ENCODE measurements at regions not wholly inside any gene's neighbourhood (a gene's known extent, or its start where the extent isn't known, plus 50 kb on each side); places are given as distances from the start of the nearest gene placed in this dataset.

DNA sequence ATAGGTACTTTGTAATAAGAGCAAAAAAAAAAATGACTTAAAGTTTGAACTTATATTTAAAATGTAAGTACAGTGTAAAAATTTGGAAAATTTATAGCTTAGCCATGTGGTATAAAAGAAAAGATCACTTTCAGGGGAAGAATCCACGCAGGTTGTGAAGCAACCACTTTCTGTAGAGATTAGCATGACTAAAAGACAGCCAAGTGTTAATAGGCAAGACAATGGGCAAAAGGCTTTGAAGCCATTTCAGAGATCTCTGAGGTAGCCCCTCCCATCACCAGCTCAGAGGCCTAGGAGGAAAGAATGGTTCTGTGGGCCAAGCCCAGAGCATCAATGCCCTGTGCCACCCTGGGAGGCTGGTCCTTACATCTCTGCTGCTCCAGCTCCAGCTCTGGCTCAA is 346.3 kb upstream of the CHD1 start:
- Histone ChIP-seq H3K9me3 (ENCODE audit: control insufficient read depth in 2 of 2, insufficient read depth in 1 of 2, low read length in 1 of 2) (peaks cover 0 to 5% of the 10 kb centered on the region in 2 donors), H3K4me3 (ENCODE audit: low read length in 2 of 2) (no peak overlapping the region), H3K27ac (ENCODE audit: low read depth in 1 of 2, low read length in 1 of 2) (no peak overlapping the region), H3K4me1 (ENCODE audit: control insufficient read depth in 2 of 2, insufficient read depth in 2 of 2, low read length in 2 of 2) (no peaks in the 10 kb centered on the region), H3K27me3 (ENCODE audit: control insufficient read depth in 2 of 2, insufficient read depth in 1 of 2, low read length in 1 of 2) (no peaks in the 10 kb centered on the region), H3K36me3 (ENCODE audit: control insufficient read depth in 2 of 2, insufficient read depth in 2 of 2, low read length in 1 of 2) (no peaks in the 10 kb centered on the region)
- DNase-seq (ENCODE audit: low read depth in 6 of 9, low spot score in 9 of 9): no peak
- WGBS: 94% methylated on average over 1 of the region's 1 CpG

DNA sequence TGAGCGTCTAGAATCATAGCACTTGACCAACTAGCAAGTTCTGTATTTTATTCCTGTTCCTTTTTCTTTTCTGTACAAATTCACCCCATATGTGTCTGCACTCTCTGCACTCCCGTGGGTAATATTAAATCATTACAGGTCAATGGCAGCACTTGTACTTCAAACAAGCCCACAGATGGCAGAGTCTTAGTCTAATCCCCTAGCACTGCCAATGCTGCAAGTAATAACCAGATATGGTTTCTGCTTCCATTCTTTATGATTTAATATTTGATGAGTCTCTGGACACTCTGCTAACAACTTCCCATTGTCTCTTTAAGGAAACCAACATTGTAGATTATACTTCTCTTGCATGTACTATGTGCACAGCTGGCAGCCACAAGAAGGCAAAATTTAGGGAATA is 343.8 kb upstream of the CHD1 start:
- H3K27ac ChIP-seq (ENCODE audit: low read depth in 1 of 2, low read length in 1 of 2): no peak overlapping the region
- H3K27me3 ChIP-seq (ENCODE audit: control insufficient read depth in 2 of 2, insufficient read depth in 1 of 2, low read length in 1 of 2): no peaks in the 10 kb centered on the region
- no peaks in the 10 kb centered on the region for H3K4me1 ChIP-seq (ENCODE audit: control insufficient read depth in 2 of 2, insufficient read depth in 2 of 2, low read length in 2 of 2)
- WGBS: 86% methylated on average over 2 of the region's 2 CpGs
- peaks cover 0 to 5% of the 10 kb centered on the region in 2 donors for H3K9me3 ChIP-seq (ENCODE audit: control insufficient read depth in 2 of 2, insufficient read depth in 1 of 2, low read length in 1 of 2)
- H3K4me3 ChIP-seq (ENCODE audit: low read length in 2 of 2): no peak overlapping the region
- DNase-seq (ENCODE audit: low read depth in 6 of 9, low spot score in 9 of 9): no peak
- H3K36me3 ChIP-seq (ENCODE audit: control insufficient read depth in 2 of 2, insufficient read depth in 2 of 2, low read length in 1 of 2): no peaks in the 10 kb centered on the region

GRCh38 chr5:99258819-99259218 is 330.0 kb upstream of the CHD1 start:
- Histone ChIP-seq H3K9me3 (ENCODE audit: control insufficient read depth in 2 of 2, insufficient read depth in 1 of 2, low read length in 1 of 2) (peaks cover 0 to 11% of the 10 kb centered on the region in 2 donors), H3K27ac (ENCODE audit: low read depth in 1 of 2, low read length in 1 of 2) (no peak overlapping the region), H3K4me3 (ENCODE audit: low read length in 2 of 2) (no peak overlapping the region), H3K4me1 (ENCODE audit: control insufficient read depth in 2 of 2, insufficient read depth in 2 of 2, low read length in 2 of 2) (no peaks in the 10 kb centered on the region), H3K27me3 (ENCODE audit: control insufficient read depth in 2 of 2, insufficient read depth in 1 of 2, low read length in 1 of 2) (no peaks in the 10 kb centered on the region), H3K36me3 (ENCODE audit: control insufficient read depth in 2 of 2, insufficient read depth in 2 of 2, low read length in 1 of 2) (no peaks in the 10 kb centered on the region)
- 71% methylated on average over 2 of the region's 2 CpGs for WGBS
- no peak for DNase-seq (ENCODE audit: low read depth in 6 of 9, low spot score in 9 of 9)

- no peaks in the 10 kb centered on the region for H3K9me3 ChIP-seq (ENCODE audit: control insufficient read depth in 2 of 2, insufficient read depth in 1 of 2, low read length in 1 of 2)
- H3K4me1 ChIP-seq (ENCODE audit: control insufficient read depth in 2 of 2, insufficient read depth in 2 of 2, low read length in 2 of 2): no peaks in the 10 kb centered on the region
- WGBS: 38% methylated on average over 2 of the region's 2 CpGs
- no peak overlapping the region for H3K4me3 ChIP-seq (ENCODE audit: low read length in 2 of 2)
- no peaks in the 10 kb centered on the region for H3K36me3 ChIP-seq (ENCODE audit: control insufficient read depth in 2 of 2, insufficient read depth in 2 of 2, low read length in 1 of 2)
- no peak for DNase-seq (ENCODE audit: low read depth in 6 of 9, low spot score in 9 of 9)
- no peak overlapping the region for H3K27ac ChIP-seq (ENCODE audit: low read depth in 1 of 2, low read length in 1 of 2)
- no peaks in the 10 kb centered on the region for H3K27me3 ChIP-seq (ENCODE audit: control insufficient read depth in 2 of 2, insufficient read depth in 1 of 2, low read length in 1 of 2)
Measured at GRCh38 chr5:99248066-99248465, 319.3 kb upstream of the CHD1 start.

- WGBS: 91% methylated on average over 4 of the region's 4 CpGs
- DNase-seq (ENCODE audit: low read depth in 6 of 9, low spot score in 9 of 9): no peak
- H3K27me3 ChIP-seq (ENCODE audit: control insufficient read depth in 2 of 2, insufficient read depth in 1 of 2, low read length in 1 of 2): no peaks in the 10 kb centered on the region
- H3K36me3 ChIP-seq (ENCODE audit: control insufficient read depth in 2 of 2, insufficient read depth in 2 of 2, low read length in 1 of 2): no peaks in the 10 kb centered on the region
- H3K9me3 ChIP-seq (ENCODE audit: control insufficient read depth in 2 of 2, insufficient read depth in 1 of 2, low read length in 1 of 2): no peaks in the 10 kb centered on the region
- H3K27ac ChIP-seq (ENCODE audit: low read depth in 1 of 2, low read length in 1 of 2): no peak overlapping the region
- H3K4me1 ChIP-seq (ENCODE audit: control insufficient read depth in 2 of 2, insufficient read depth in 2 of 2, low read length in 2 of 2): no peaks in the 10 kb centered on the region
- H3K4me3 ChIP-seq (ENCODE audit: low read length in 2 of 2): no peak overlapping the region
Measured at GRCh38 chr5:99247346-99247745, 318.5 kb upstream of the CHD1 start.

GRCh38 chr5:99243111-99243510 is 314.3 kb upstream of the CHD1 start:
- DNase-seq (ENCODE audit: low read depth in 6 of 9, low spot score in 9 of 9): no peak
- Histone ChIP-seq H3K9me3 (ENCODE audit: control insufficient read depth in 2 of 2, insufficient read depth in 1 of 2, low read length in 1 of 2) (no peaks in the 10 kb centered on the region), H3K4me3 (ENCODE audit: low read length in 2 of 2) (no peak overlapping the region), H3K4me1 (ENCODE audit: control insufficient read depth in 2 of 2, insufficient read depth in 2 of 2, low read length in 2 of 2) (no peaks in the 10 kb centered on the region), H3K36me3 (ENCODE audit: control insufficient read depth in 2 of 2, insufficient read depth in 2 of 2, low read length in 1 of 2) (no peaks in the 10 kb centered on the region), H3K27me3 (ENCODE audit: control insufficient read depth in 2 of 2, insufficient read depth in 1 of 2, low read length in 1 of 2) (no peaks in the 10 kb centered on the region), H3K27ac (ENCODE audit: low read depth in 1 of 2, low read length in 1 of 2) (no peak overlapping the region)
- 16% methylated on average over 1 of the region's 1 CpG for WGBS

GRCh38 chr5:99239826-99240360 is 311.1 kb upstream of the CHD1 start:
- no peaks in the 10 kb centered on the region for H3K9me3 ChIP-seq (ENCODE audit: control insufficient read depth in 2 of 2, insufficient read depth in 1 of 2, low read length in 1 of 2)
- 96% methylated on average over 3 of the region's 3 CpGs for WGBS
- H3K4me1 ChIP-seq (ENCODE audit: control insufficient read depth in 2 of 2, insufficient read depth in 2 of 2, low read length in 2 of 2): no peaks in the 10 kb centered on the region
- H3K27ac ChIP-seq (ENCODE audit: low read depth in 1 of 2, low read length in 1 of 2): no peak overlapping the region
- H3K27me3 ChIP-seq (ENCODE audit: control insufficient read depth in 2 of 2, insufficient read depth in 1 of 2, low read length in 1 of 2): no peaks in the 10 kb centered on the region
- no peaks in the 10 kb centered on the region for H3K36me3 ChIP-seq (ENCODE audit: control insufficient read depth in 2 of 2, insufficient read depth in 2 of 2, low read length in 1 of 2)
- no peak overlapping the region for H3K4me3 ChIP-seq (ENCODE audit: low read length in 2 of 2)
- DNase-seq (ENCODE audit: low read depth in 6 of 9, low spot score in 9 of 9): no peak

GRCh38 chr5:99191206-99191745 is 262.5 kb upstream of the CHD1 start:
- DNase-seq (ENCODE audit: low read depth in 6 of 9, low spot score in 9 of 9): no peak
- Histone ChIP-seq H3K4me3 (ENCODE audit: low read length in 2 of 2) (no peak overlapping the region), H3K27me3 (ENCODE audit: control insufficient read depth in 2 of 2, insufficient read depth in 1 of 2, low read length in 1 of 2) (no peaks in the 10 kb centered on the region), H3K36me3 (ENCODE audit: control insufficient read depth in 2 of 2, insufficient read depth in 2 of 2, low read length in 1 of 2) (no peaks in the 10 kb centered on the region), H3K9me3 (ENCODE audit: control insufficient read depth in 2 of 2, insufficient read depth in 1 of 2, low read length in 1 of 2) (no peaks in the 10 kb centered on the region), H3K4me1 (ENCODE audit: control insufficient read depth in 2 of 2, insufficient read depth in 2 of 2, low read length in 2 of 2) (no peaks in the 10 kb centered on the region), H3K27ac (ENCODE audit: low read depth in 1 of 2, low read length in 1 of 2) (no peak overlapping the region)
- 91% methylated on average over 5 of the region's 5 CpGs for WGBS

- Histone ChIP-seq H3K9me3 (ENCODE audit: control insufficient read depth in 2 of 2, insufficient read depth in 1 of 2, low read length in 1 of 2) (no peaks in the 10 kb centered on the region), H3K36me3 (ENCODE audit: control insufficient read depth in 2 of 2, insufficient read depth in 2 of 2, low read length in 1 of 2) (no peaks in the 10 kb centered on the region), H3K4me1 (ENCODE audit: control insufficient read depth in 2 of 2, insufficient read depth in 2 of 2, low read length in 2 of 2) (no peaks in the 10 kb centered on the region), H3K4me3 (ENCODE audit: low read length in 2 of 2) (no peak overlapping the region), H3K27me3 (ENCODE audit: control insufficient read depth in 2 of 2, insufficient read depth in 1 of 2, low read length in 1 of 2) (no peaks in the 10 kb centered on the region), H3K27ac (ENCODE audit: low read depth in 1 of 2, low read length in 1 of 2) (no peak overlapping the region)
- no peak for DNase-seq (ENCODE audit: low read depth in 6 of 9, low spot score in 9 of 9)
- WGBS: 44% methylated on average over 2 of the region's 2 CpGs
Measured at GRCh38 chr5:99187611-99188010, 258.8 kb upstream of the CHD1 start.

DNA sequence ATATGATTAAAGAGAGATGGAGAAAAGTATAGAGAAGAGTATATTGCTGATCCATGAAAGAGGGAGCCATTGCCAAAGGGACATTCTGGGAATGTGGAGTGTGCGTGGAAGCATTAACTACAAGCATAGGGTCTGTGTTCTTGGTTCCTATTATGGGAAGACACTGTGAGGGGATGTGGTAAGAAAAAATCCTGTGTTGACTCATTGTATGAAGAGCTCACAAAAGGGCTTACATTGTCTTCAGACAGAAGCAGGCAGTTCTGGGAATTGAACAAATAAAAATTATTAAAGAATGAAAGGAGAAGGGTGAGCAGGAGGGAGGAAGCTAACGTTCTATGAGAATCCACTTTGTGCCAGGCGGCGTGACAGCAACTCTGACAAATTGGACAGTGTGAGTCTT is 250.4 kb upstream of the CHD1 start:
- Histone ChIP-seq H3K36me3 (ENCODE audit: control insufficient read depth in 2 of 2, insufficient read depth in 2 of 2, low read length in 1 of 2) (no peaks in the 10 kb centered on the region), H3K9me3 (ENCODE audit: control insufficient read depth in 2 of 2, insufficient read depth in 1 of 2, low read length in 1 of 2) (no peaks in the 10 kb centered on the region), H3K4me1 (ENCODE audit: control insufficient read depth in 2 of 2, insufficient read depth in 2 of 2, low read length in 2 of 2) (no peaks in the 10 kb centered on the region), H3K27me3 (ENCODE audit: control insufficient read depth in 2 of 2, insufficient read depth in 1 of 2, low read length in 1 of 2) (no peaks in the 10 kb centered on the region), H3K27ac (ENCODE audit: low read depth in 1 of 2, low read length in 1 of 2) (no peak overlapping the region), H3K4me3 (ENCODE audit: low read length in 2 of 2) (no peak overlapping the region)
- no peak for DNase-seq (ENCODE audit: low read depth in 6 of 9, low spot score in 9 of 9)
- 94% methylated on average over 4 of the region's 4 CpGs for WGBS

Data from thymus (tissue), 11 donors.